Liver (tissue), 3 donors: ENCODE measurements at regions not wholly inside any gene's neighbourhood (a gene's known extent, or its start where the extent isn't known, plus 50 kb on each side); places are given as distances from the start of the nearest gene placed in this dataset.

Experiments used
- ATF3 ChIP-seq: IDR thresholded peaks from 2 replicates; pipeline ENCODE4 v1.6.1; 2016; ENCODE audit warnings: antibody characterized with exemption
- FOXA1 ChIP-seq: IDR thresholded peaks from 2 replicates; pipeline ENCODE4 v1.6.1; 2016; ENCODE audit warnings: antibody characterized with exemption
- GABPA ChIP-seq, 2 donors: IDR thresholded peaks in 1 of 2; conservative IDR thresholded peaks in 1 of 2; 2 replicates each; pipeline ENCODE4 v1.6.1; 2016; ENCODE audit warnings: antibody characterized with exemption in 2 of 2, mild to moderate bottlenecking in 1 of 2, moderate library complexity in 1 of 2
- HNF4G ChIP-seq: IDR thresholded peaks from 2 replicates; pipeline ENCODE4 v1.6.1; 2016; ENCODE audit warnings: antibody characterized with exemption
- TAF1 ChIP-seq: conservative IDR thresholded peaks from 2 replicates; pipeline ENCODE4 v1.6.1; 2016; ENCODE audit warnings: antibody characterized with exemption, mild to moderate bottlenecking
- YY1 ChIP-seq: IDR thresholded peaks from 2 replicates; pipeline ENCODE4 v1.6.1; 2016; ENCODE audit warnings: antibody characterized with exemption, mild to moderate bottlenecking
- ZBTB33 ChIP-seq: IDR thresholded peaks from 2 replicates; pipeline ENCODE4 v1.6.1; 2016; ENCODE audit warnings: antibody characterized with exemption
- TF ChIP-seq, protein P1 (sequence below): fragments of 150-350 bp; IDR thresholded peaks from 2 replicates; pipeline ENCODE4 v1.5.1; 2017; ENCODE audit warnings: improper control_type of control experiment, low read depth, low read length; ENCODE audit not compliant: missing input control
- donor health status: healthy.
- donor health status: healthy.

DNA sequence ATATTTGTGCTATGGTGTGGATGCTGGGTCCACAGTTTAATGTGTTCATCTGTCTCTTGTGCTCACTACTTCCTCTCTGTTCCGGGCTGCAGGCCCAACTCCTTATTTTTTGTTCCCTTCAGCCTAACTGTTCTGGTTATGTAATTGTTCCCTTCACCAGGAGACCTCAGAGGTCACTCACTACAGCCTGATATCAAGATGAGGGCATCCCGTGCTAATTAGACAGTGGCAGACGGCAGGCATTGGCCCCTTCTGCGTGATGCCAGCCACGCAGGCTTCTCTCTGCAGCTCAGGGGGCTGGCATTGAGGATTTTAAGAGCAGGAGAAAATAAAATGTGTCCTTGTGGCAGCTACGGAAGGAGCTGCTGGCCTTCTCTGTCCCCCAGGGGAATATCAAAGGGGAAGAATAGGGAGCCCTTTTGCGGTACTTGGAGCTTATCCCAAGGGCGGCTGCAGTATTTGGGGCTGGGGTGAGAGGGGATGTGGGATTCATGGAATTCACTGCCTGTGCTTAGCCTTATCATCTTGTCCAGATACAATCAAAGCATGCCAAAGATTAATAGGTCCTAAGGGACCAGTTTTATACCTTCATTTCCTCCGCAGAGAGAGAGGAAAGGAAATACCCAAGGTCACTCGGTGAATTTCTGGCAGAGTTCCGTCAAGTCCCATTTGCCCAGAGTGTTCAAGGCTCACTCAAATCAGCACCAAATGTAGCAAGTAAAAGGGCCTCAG, 53.3 kb upstream of the TRIB2 start:
- TF ChIP-seq, protein P1, sequence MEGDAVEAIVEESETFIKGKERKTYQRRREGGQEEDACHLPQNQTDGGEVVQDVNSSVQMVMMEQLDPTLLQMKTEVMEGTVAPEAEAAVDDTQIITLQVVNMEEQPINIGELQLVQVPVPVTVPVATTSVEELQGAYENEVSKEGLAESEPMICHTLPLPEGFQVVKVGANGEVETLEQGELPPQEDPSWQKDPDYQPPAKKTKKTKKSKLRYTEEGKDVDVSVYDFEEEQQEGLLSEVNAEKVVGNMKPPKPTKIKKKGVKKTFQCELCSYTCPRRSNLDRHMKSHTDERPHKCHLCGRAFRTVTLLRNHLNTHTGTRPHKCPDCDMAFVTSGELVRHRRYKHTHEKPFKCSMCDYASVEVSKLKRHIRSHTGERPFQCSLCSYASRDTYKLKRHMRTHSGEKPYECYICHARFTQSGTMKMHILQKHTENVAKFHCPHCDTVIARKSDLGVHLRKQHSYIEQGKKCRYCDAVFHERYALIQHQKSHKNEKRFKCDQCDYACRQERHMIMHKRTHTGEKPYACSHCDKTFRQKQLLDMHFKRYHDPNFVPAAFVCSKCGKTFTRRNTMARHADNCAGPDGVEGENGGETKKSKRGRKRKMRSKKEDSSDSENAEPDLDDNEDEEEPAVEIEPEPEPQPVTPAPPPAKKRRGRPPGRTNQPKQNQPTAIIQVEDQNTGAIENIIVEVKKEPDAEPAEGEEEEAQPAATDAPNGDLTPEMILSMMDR: no peak
- no peak for TF ChIP-seq HNF4G
- no peak for TF ChIP-seq ZBTB33
- no peak for TF ChIP-seq FOXA1
- no peak for TF ChIP-seq GABPA (IDR thresholded peaks at IDR 0.05 in 1 of 2, conservative IDR thresholded peaks at IDR 0.05 in 1 of 2)
- TF ChIP-seq YY1: no peak
- TF ChIP-seq ATF3: no peak
- no peak for TF ChIP-seq TAF1
